GM12873 (cell line): ENCODE measurements at regions not wholly inside any gene's neighbourhood (a gene's known extent, or its start where the extent isn't known, plus 50 kb on each side); places are given as distances from the start of the nearest gene placed in this dataset.

Experiments
- TF ChIP-seq, protein P1 (sequence below): IDR thresholded peaks from 2 replicates; pipeline ENCODE4 v1.5.1; 2012; ENCODE audit warnings: low read depth, mild to moderate bottlenecking, moderate library complexity, low read length, control low read depth; ENCODE audit not compliant: insufficient read depth; ENCODE audit errors: missing control alignments

DNA sequence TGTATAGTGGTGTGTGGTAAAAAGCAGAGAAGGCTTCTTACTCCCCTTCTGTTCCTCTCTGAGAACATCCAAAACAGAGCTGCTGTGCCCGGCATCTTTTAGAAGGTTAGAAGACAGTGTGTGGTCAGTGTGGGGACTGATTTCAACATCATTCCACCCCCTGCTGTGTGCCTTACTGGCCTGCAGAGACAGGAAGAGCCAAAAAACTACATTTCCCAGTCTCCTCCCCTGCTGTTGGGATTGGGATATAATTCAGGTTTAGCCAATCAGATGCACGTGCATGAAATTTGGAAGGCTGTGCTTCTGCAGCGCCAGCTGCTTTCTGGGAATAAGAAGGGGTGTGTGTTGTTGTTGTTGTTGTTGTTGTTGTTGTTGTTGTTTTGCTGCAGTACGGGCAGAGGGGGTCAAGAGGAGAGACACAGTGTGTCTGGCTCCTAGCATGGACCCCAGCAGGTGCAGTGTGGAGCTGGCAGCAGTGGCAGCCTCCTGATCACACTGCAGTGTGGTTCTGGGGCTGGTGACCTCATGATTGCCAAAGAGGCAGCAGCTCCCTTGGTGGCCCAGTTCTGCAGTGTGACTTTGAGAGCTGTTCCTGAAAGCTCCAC lies 74.7 kb downstream of the MRPL14 start:
- TF ChIP-seq, protein P1, sequence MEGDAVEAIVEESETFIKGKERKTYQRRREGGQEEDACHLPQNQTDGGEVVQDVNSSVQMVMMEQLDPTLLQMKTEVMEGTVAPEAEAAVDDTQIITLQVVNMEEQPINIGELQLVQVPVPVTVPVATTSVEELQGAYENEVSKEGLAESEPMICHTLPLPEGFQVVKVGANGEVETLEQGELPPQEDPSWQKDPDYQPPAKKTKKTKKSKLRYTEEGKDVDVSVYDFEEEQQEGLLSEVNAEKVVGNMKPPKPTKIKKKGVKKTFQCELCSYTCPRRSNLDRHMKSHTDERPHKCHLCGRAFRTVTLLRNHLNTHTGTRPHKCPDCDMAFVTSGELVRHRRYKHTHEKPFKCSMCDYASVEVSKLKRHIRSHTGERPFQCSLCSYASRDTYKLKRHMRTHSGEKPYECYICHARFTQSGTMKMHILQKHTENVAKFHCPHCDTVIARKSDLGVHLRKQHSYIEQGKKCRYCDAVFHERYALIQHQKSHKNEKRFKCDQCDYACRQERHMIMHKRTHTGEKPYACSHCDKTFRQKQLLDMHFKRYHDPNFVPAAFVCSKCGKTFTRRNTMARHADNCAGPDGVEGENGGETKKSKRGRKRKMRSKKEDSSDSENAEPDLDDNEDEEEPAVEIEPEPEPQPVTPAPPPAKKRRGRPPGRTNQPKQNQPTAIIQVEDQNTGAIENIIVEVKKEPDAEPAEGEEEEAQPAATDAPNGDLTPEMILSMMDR, result no peak

DNA sequence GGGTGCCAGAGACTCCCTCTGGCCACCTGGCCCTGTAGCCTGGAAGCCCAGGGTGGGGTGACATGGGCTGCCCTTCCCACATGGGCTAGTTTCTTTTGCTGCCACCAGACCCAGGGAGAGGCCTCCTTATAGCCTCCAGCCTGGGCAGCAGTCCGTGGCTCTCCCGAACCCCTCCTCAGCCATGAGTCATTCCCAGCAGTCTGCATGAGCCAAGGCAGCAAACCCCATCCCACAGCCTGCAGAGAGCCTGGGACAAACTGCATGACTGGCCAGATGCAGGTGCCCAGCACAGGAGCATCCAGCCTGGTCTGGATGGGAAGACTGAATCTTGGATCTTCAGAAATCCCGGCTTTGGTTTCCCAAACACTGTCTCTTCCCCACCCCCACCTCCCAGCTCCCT lies 75.7 kb downstream of the MRPL14 start:
- TF ChIP-seq, protein P1, result no peak

DNA sequence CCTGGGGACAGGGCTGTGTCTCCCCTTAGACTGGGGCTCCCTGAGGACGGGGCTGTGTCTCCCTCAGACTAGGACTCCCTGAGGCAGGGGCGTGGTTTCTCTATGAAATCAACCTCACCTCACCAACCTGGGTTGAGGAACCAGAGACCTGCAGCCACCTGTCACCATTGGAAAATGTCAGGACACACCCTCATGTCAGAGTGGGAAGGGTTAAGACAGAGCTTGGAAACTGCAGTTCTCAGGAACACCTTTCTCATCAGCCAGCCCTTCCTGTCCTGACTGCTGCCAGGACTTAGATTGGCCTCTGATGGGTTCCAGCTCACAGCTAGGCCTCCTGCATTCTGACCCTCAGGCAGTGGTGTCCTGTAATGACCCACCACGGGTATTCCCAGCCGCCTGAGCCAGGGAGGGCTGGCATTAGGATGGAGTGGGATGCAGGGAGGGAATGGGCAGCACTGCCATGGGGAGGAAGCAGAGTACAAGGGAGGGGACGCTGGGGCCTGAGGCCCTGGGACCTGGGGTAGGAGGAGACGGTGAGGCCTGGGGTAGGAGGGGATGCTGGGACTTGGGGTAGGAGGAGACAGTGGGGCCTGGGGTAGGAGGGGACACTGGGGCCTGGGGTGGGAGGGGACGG lies 76.3 kb downstream of the MRPL14 start:
- TF ChIP-seq, protein P1, result no peak

- TF ChIP-seq, protein P1, result no peak
These were observed 77.0 kb downstream of the MRPL14 start for GRCh38 chr6:44049989-44050871.

GRCh38 chr6:44049163-44049988 lies 77.9 kb downstream of the MRPL14 start:
- TF ChIP-seq, protein P1, result no peak

- TF ChIP-seq, protein P1, result no peak
These were observed 79.0 kb downstream of the MRPL14 start for GRCh38 chr6:44048277-44048676.

GRCh38 chr6:44047801-44048200 lies 79.5 kb downstream of the MRPL14 start:
- TF ChIP-seq, protein P1, result no peak
